ENCODE measurements at regions not wholly inside any gene's neighbourhood (a gene's known extent, or its start where the extent isn't known, plus 50 kb on each side); places are given as distances from the start of the nearest gene placed in this dataset.
A peak's percentile ranks its signal among the peaks of the same experiment; 100 is the strongest.
"Not testable (repeated sequence)": the region's sequence is repeated elsewhere in the genome, so short reads cannot be mapped to it uniquely, and the experiment has no call there.

- no peak for DNase-seq (ENCODE audit: low spot score)
- H3K9me3 ChIP-seq (ENCODE audit: low read depth) = no peaks in the 10 kb centered on the region
- no peaks in the 10 kb centered on the region for H3K36me3 ChIP-seq
- no peak overlapping the region for H2AFZ ChIP-seq (replicated peaks)
- Mint-ChIP-seq H3K4me3 (no peak overlapping the region), H3K27me3 (ENCODE audit: insufficient read depth, low read depth) (peaks cover 2% of the 10 kb centered on the region), H3K36me3 (no peaks in the 10 kb centered on the region), H3K9me3 (peaks cover 7% of the 10 kb centered on the region), H3K4me1 (peaks cover 4% of the 10 kb centered on the region), H3K27ac (no peak overlapping the region)
- no peak overlapping the region for H3K27ac ChIP-seq
- H4K20me1 ChIP-seq (ENCODE audit: low read depth) = no peaks in the 10 kb centered on the region
- no peak for TF ChIP-seq EZH2 (IDR thresholded peaks at IDR 0.05)
- TF ChIP-seq, protein P1, sequence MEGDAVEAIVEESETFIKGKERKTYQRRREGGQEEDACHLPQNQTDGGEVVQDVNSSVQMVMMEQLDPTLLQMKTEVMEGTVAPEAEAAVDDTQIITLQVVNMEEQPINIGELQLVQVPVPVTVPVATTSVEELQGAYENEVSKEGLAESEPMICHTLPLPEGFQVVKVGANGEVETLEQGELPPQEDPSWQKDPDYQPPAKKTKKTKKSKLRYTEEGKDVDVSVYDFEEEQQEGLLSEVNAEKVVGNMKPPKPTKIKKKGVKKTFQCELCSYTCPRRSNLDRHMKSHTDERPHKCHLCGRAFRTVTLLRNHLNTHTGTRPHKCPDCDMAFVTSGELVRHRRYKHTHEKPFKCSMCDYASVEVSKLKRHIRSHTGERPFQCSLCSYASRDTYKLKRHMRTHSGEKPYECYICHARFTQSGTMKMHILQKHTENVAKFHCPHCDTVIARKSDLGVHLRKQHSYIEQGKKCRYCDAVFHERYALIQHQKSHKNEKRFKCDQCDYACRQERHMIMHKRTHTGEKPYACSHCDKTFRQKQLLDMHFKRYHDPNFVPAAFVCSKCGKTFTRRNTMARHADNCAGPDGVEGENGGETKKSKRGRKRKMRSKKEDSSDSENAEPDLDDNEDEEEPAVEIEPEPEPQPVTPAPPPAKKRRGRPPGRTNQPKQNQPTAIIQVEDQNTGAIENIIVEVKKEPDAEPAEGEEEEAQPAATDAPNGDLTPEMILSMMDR (IDR thresholded peaks at IDR 0.05) = no peak
- TF ChIP-seq EZH2phosphoT487 (IDR thresholded peaks at IDR 0.05) = no peak
- H3K9ac ChIP-seq = no peak overlapping the region
- H3K4me3 ChIP-seq = no peak overlapping the region
- H3F3A ChIP-seq (ENCODE audit: low read depth) = no peaks in the 10 kb centered on the region
- no peak overlapping the region for H3K4me2 ChIP-seq
- no peaks in the 10 kb centered on the region for H3K27me3 ChIP-seq
- H3K4me1 ChIP-seq = no peaks in the 10 kb centered on the region
- H3K79me2 ChIP-seq (ENCODE audit: low read depth) = no peaks in the 10 kb centered on the region
These were observed 181.5 kb downstream of the TTC6 start for GRCh38 chr14:37776791-37777499.

DNA sequence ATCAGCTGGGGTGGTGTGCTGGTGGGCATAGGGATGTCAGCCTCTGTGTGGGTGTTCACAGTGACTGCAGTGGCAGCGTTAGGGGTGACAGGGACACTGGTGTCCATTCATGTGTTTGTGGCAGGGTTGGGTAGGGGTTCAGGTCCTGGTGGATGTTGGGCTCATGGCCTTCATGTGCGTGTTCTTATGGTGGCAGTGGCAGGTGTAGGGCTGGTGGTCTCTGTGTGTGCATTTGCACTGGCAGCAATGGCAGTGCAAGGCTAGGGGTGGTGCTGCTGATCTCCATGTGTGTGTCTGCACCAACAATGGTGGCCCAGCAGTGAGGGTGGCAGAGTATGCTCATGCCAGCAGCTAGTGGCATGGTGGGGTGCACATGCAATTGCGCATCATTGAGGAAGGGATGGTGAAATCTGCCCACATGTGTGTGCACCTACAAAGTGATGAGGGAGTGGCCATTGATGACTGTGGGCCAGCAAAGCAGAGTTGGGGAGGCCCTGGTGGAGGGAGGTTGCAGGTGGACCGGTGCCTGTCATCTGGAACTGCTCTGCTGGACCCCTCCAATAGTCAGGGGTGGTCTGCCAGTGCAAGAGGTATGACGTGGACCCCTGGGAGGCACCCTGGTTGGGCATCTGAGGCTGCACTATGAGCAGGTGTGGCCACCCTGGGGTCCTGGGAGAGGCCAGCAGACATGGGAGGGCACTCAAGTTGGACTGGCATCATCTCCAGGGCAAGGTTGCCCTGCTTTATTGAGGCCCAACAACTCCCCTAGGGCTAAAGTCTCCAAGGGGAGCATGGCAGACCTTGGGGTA lies 182.9 kb downstream of the TTC6 start:
- H3K4me3 Mint-ChIP-seq = no peak overlapping the region

GRCh38 chr14:37779480-37779879 lies 184.1 kb downstream of the TTC6 start:
- Mint-ChIP-seq H3K27me3 (ENCODE audit: insufficient read depth, low read depth) (peaks cover 2% of the 10 kb centered on the region), H3K4me3 (no peak overlapping the region), H3K36me3 (no peaks in the 10 kb centered on the region), H3K9me3 (peaks cover 4% of the 10 kb centered on the region), H3K4me1 (peaks cover 4% of the 10 kb centered on the region), H3K27ac (no peak overlapping the region)
- Histone ChIP-seq H3K9ac (no peak overlapping the region), H3K79me2 (ENCODE audit: low read depth) (no peaks in the 10 kb centered on the region), H3K9me3 (ENCODE audit: low read depth) (no peaks in the 10 kb centered on the region), H3F3A (ENCODE audit: low read depth) (no peaks in the 10 kb centered on the region), H3K27ac (no peak overlapping the region), H4K20me1 (ENCODE audit: low read depth) (no peaks in the 10 kb centered on the region), H3K4me1 (no peaks in the 10 kb centered on the region), H3K27me3 (no peaks in the 10 kb centered on the region), H3K4me2 (no peak overlapping the region), H3K36me3 (no peaks in the 10 kb centered on the region), H2AFZ (replicated peaks) (no peak overlapping the region), H3K4me3 (no peak overlapping the region)
- DNase-seq (ENCODE audit: low spot score) = no peak
- TF ChIP-seq EZH2 (IDR thresholded peaks at IDR 0.05) (no peak), EZH2phosphoT487 (IDR thresholded peaks at IDR 0.05) (no peak)
- TF ChIP-seq, protein P1 (IDR thresholded peaks at IDR 0.05) = no peak

More for the DNA sequence above, 182.9 kb downstream of the TTC6 start:
- no peak overlapping the region for H2AFZ ChIP-seq (replicated peaks)
- H3K9me3 ChIP-seq (ENCODE audit: low read depth) = no peaks in the 10 kb centered on the region
- peak overlapping the region; percentile 50 for H3K27ac Mint-ChIP-seq
- no peaks in the 10 kb centered on the region for H3K4me1 ChIP-seq
- no peaks in the 10 kb centered on the region for H4K20me1 ChIP-seq (ENCODE audit: low read depth)
- H3K9ac ChIP-seq = no peak overlapping the region
- H3K4me1 Mint-ChIP-seq = peaks cover 4% of the 10 kb centered on the region
- no peak overlapping the region for H3K27ac ChIP-seq
- peaks cover 2% of the 10 kb centered on the region for H3K27me3 Mint-ChIP-seq (ENCODE audit: insufficient read depth, low read depth)
- no peaks in the 10 kb centered on the region for H3K36me3 Mint-ChIP-seq
- no peak for DNase-seq (ENCODE audit: low spot score)
- H3F3A ChIP-seq (ENCODE audit: low read depth) = no peaks in the 10 kb centered on the region
- H3K36me3 ChIP-seq = no peaks in the 10 kb centered on the region
- no peaks in the 10 kb centered on the region for H3K27me3 ChIP-seq
- H3K9me3 Mint-ChIP-seq = peaks cover 4% of the 10 kb centered on the region
- TF ChIP-seq, protein P1 (IDR thresholded peaks at IDR 0.05) = no peak
- TF ChIP-seq EZH2phosphoT487 (IDR thresholded peaks at IDR 0.05) (no peak), EZH2 (IDR thresholded peaks at IDR 0.05) (no peak)
- H3K4me2 ChIP-seq = no peak overlapping the region
- no peaks in the 10 kb centered on the region for H3K79me2 ChIP-seq (ENCODE audit: low read depth)
- H3K4me3 ChIP-seq = no peak overlapping the region

- not testable (repeated sequence) for DNase-seq (ENCODE audit: low spot score); H3K79me2 ChIP-seq (ENCODE audit: low read depth); H3K36me3 ChIP-seq; H3K4me3 ChIP-seq; H3K36me3 Mint-ChIP-seq; H3K9me3 Mint-ChIP-seq; H3K27ac Mint-ChIP-seq; H3K9me3 ChIP-seq (ENCODE audit: low read depth); H3K4me1 ChIP-seq; H4K20me1 ChIP-seq (ENCODE audit: low read depth); H3K4me3 Mint-ChIP-seq; H3K27me3 Mint-ChIP-seq (ENCODE audit: insufficient read depth, low read depth); H2AFZ ChIP-seq (replicated peaks); H3F3A ChIP-seq (ENCODE audit: low read depth); H3K9ac ChIP-seq; H3K27me3 ChIP-seq; H3K4me2 ChIP-seq; H3K4me1 Mint-ChIP-seq; H3K27ac ChIP-seq
These were observed 185.3 kb downstream of the TTC6 start for GRCh38 chr14:37780731-37781130.

- H3K27ac ChIP-seq; H3K9me3 Mint-ChIP-seq; H3K4me3 ChIP-seq; H3F3A ChIP-seq (ENCODE audit: low read depth); H3K9me3 ChIP-seq (ENCODE audit: low read depth); H3K4me2 ChIP-seq; H3K27ac Mint-ChIP-seq; H3K36me3 ChIP-seq; H3K4me1 Mint-ChIP-seq; H3K27me3 ChIP-seq; H3K4me1 ChIP-seq; H3K27me3 Mint-ChIP-seq (ENCODE audit: insufficient read depth, low read depth); H3K79me2 ChIP-seq (ENCODE audit: low read depth); DNase-seq (ENCODE audit: low spot score); H3K4me3 Mint-ChIP-seq; H2AFZ ChIP-seq (replicated peaks); H4K20me1 ChIP-seq (ENCODE audit: low read depth); H3K36me3 Mint-ChIP-seq; H3K9ac ChIP-seq: not testable (repeated sequence)
These were observed 188.9 kb downstream of the TTC6 start for GRCh38 chr14:37784203-37784826.
